ENCODE measurements at regions not wholly inside any gene's neighbourhood (a gene's known extent, or its start where the extent isn't known, plus 50 kb on each side); places are given as distances from the start of the nearest gene placed in this dataset.

- H3K4me1 Mint-ChIP-seq: peaks cover 27% of the 10 kb centered on the region
- no peaks in the 10 kb centered on the region for H3K36me3 Mint-ChIP-seq (ENCODE audit: low read depth)
- peaks cover 4% of the 10 kb centered on the region for H3K27me3 Mint-ChIP-seq (ENCODE audit: low read depth)
- H3K4me3 Mint-ChIP-seq: no peak overlapping the region
- no peaks in the 10 kb centered on the region for H3K9me3 Mint-ChIP-seq
- TF ChIP-seq, protein P1, sequence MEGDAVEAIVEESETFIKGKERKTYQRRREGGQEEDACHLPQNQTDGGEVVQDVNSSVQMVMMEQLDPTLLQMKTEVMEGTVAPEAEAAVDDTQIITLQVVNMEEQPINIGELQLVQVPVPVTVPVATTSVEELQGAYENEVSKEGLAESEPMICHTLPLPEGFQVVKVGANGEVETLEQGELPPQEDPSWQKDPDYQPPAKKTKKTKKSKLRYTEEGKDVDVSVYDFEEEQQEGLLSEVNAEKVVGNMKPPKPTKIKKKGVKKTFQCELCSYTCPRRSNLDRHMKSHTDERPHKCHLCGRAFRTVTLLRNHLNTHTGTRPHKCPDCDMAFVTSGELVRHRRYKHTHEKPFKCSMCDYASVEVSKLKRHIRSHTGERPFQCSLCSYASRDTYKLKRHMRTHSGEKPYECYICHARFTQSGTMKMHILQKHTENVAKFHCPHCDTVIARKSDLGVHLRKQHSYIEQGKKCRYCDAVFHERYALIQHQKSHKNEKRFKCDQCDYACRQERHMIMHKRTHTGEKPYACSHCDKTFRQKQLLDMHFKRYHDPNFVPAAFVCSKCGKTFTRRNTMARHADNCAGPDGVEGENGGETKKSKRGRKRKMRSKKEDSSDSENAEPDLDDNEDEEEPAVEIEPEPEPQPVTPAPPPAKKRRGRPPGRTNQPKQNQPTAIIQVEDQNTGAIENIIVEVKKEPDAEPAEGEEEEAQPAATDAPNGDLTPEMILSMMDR (IDR thresholded peaks at IDR 0.05; ENCODE audit: unreplicated experiment in 3 of 3): no peak
- H3K27ac Mint-ChIP-seq: peak overlapping the region in 1 of 3 experiments; percentile 12
Measured at GRCh38 chr18:45464619-45465018, 150.7 kb upstream of the SLC14A2 start.

DNA sequence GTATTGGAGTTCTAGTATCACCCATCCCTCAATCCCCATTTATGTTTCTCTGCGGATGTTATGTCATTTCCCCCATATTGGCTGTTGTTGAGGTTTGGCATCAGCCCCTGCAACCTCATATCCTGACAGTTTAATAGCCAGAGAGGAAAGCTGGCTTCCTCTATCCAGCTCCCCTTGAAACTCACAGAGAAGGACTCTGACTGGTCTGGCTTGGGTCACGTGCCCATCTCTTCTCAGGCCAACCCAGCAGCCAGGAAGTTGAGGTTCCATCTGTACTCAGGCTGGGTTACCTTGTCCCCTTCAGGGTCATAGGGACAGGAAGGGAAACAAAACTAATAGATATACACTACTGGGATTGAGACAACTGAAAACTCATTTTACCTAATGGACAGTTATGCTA lies 148.0 kb upstream of the SLC14A2 start:
- H3K36me3 Mint-ChIP-seq (ENCODE audit: low read depth): no peaks in the 10 kb centered on the region
- peaks cover 8% of the 10 kb centered on the region for H3K4me1 Mint-ChIP-seq
- H3K27me3 Mint-ChIP-seq (ENCODE audit: low read depth): peaks cover 4% of the 10 kb centered on the region
- no peak overlapping the region for H3K27ac Mint-ChIP-seq
- H3K4me3 Mint-ChIP-seq: no peak overlapping the region
- TF ChIP-seq, protein P1 (IDR thresholded peaks at IDR 0.05; ENCODE audit: unreplicated experiment in 3 of 3): no peak
- peaks cover 2% of the 10 kb centered on the region for H3K9me3 Mint-ChIP-seq

GRCh38 chr18:45467945-45468344 lies 147.3 kb upstream of the SLC14A2 start:
- H3K27ac Mint-ChIP-seq: peak overlapping the region in 1 of 3 experiments; percentile 48
- no peaks in the 10 kb centered on the region for H3K36me3 Mint-ChIP-seq (ENCODE audit: low read depth)
- TF ChIP-seq, protein P1 (IDR thresholded peaks at IDR 0.05; ENCODE audit: unreplicated experiment in 3 of 3): no peak
- peaks cover 6% of the 10 kb centered on the region for H3K4me1 Mint-ChIP-seq
- H3K27me3 Mint-ChIP-seq (ENCODE audit: low read depth): peaks cover 4% of the 10 kb centered on the region
- no peak overlapping the region for H3K4me3 Mint-ChIP-seq
- H3K9me3 Mint-ChIP-seq: peaks cover 2% of the 10 kb centered on the region

DNA sequence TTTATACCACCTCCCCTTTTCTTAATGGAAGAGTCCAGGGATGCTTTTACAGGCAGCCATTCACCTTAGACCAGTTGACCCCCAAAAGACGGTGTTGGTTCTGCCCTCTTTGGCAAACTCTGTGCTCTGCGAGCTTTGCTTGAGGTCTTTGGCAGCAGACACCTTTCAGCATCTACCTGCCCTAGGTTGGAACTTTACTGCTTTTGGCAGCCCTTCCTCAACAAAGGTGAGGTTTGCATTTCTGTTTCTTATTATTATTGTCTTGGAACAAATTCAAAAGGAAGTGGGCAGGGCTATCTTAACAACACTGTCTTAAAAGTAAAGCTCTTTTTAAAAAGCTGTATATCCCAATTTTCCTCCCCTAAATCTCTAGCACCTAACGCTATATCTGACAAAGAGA lies 136.4 kb upstream of the SLC14A2 start:
- peaks cover 21% of the 10 kb centered on the region for H3K4me1 Mint-ChIP-seq
- H3K4me3 Mint-ChIP-seq: no peak overlapping the region
- H3K9me3 Mint-ChIP-seq: peaks cover 19% of the 10 kb centered on the region
- no peaks in the 10 kb centered on the region for H3K27me3 Mint-ChIP-seq (ENCODE audit: low read depth)
- no peak overlapping the region for H3K27ac Mint-ChIP-seq
- TF ChIP-seq, protein P1 (IDR thresholded peaks at IDR 0.05; ENCODE audit: unreplicated experiment in 3 of 3): no peak
- H3K36me3 Mint-ChIP-seq (ENCODE audit: low read depth): no peaks in the 10 kb centered on the region

DNA sequence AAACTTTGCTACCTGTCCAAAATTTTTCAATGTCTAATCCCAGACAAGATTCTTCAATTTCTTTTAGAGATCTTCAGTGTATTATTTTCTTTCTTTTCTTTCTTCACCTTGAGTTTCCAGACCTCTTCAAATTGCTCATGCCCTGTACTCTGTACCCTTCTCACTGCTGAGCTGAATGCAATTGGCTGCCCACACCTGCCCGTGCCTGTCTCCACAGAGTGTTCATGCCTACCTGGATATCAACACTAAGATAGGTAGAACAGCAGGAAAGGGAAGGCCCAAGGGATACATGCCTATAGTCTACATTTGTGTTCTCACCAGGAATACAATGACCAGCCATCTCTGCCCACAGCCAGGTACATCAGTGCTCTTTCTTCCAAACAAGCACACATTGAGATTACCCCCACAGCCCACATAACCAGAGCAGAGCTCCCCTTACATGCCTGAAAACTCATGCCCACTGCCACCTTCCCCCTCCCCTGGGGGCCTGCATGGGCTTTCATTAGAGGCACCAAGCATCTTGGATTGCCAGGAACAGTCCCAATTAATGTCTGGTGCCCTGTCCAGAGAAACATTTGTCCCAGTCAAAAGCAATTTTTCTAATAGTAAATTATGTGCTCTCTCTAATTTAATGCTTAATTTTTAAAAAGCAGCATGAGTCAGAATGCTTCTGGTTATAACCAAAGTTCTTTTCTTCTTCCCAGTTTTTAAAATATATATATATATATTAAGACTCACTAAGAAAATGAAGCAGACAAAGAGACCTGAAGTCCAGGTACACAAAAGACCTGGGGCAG lies 134.9 kb upstream of the SLC14A2 start:
- H3K4me3 Mint-ChIP-seq: no peak overlapping the region
- TF ChIP-seq, protein P1 (IDR thresholded peaks at IDR 0.05; ENCODE audit: unreplicated experiment in 3 of 3): no peak
- no peaks in the 10 kb centered on the region for H3K27me3 Mint-ChIP-seq (ENCODE audit: low read depth)
- no peak overlapping the region for H3K27ac Mint-ChIP-seq
- no peaks in the 10 kb centered on the region for H3K36me3 Mint-ChIP-seq (ENCODE audit: low read depth)
- peaks cover 21% of the 10 kb centered on the region for H3K4me1 Mint-ChIP-seq
- peaks cover 11% of the 10 kb centered on the region for H3K9me3 Mint-ChIP-seq

DNA sequence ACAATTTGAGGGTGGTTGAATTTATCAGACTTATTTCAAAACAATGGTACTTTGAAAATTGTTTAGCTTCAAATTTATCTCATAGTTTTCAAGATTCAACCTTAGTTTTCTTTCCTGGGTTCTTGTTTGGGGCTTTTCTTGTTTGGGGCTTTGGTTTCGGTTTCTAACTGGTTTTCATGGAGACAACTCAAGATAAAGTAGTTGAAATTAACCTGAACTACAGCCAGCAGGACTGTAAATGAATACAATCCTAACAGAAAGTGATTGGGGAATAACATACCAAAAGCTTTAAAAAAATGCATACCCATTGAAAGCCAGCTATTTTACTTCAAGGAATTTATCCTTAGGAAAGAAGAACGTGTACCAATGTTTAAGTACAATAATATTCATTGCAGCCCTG lies 133.5 kb upstream of the SLC14A2 start:
- no peak overlapping the region for H3K4me3 Mint-ChIP-seq
- H3K4me1 Mint-ChIP-seq: peaks cover 21% of the 10 kb centered on the region
- no peaks in the 10 kb centered on the region for H3K9me3 Mint-ChIP-seq
- TF ChIP-seq, protein P1 (IDR thresholded peaks at IDR 0.05; ENCODE audit: unreplicated experiment in 3 of 3): no peak
- no peaks in the 10 kb centered on the region for H3K36me3 Mint-ChIP-seq (ENCODE audit: low read depth)
- peak overlapping the region in 2 of 3 experiments; percentile 49 to 68 for H3K27ac Mint-ChIP-seq
- no peaks in the 10 kb centered on the region for H3K27me3 Mint-ChIP-seq (ENCODE audit: low read depth)

Measured in nephron (organoid).